Natural killer cell treated with Interleukin-12 subunit alpha and Interleukin-12 subunit beta and Interleukin-15 and Interleukin-18, amount 100 ng/mL, for 72 hours (primary cell): ENCODE measurements at regions not wholly inside any gene's neighbourhood (a gene's known extent, or its start where the extent isn't known, plus 50 kb on each side); places are given as distances from the start of the nearest gene placed in this dataset.

Experiments used
- ATAC-seq, 2 donors: fragments of 150-1000 bp; cut with Tn5 transposase in 1 of 2; sonication (Bioruptor Pico), chemical (Tn5 transposase) in 1 of 2; 2 replicates each; pipeline ENCODE4 v1.10.0; 2021
- DNase-seq: peaks from one replicate; pipeline ENCODE4 v3.0.0; 2022; ENCODE audit warnings: low spot score
- H3K27ac Mint-ChIP-seq, 2 donors: 1 replicate in 1 of 2; 2 replicates in 1 of 2; pipeline ENCODE4 v1.8.0; 2022; ENCODE audit warnings: mixed read lengths in 2 of 2, mild to moderate bottlenecking in 1 of 2, moderate library complexity in 1 of 2
- H3K27me3 Mint-ChIP-seq, 2 donors: 1 replicate in 1 of 2; 2 replicates in 1 of 2; pipeline ENCODE4 v1.8.0; 2022; ENCODE audit warnings: mixed read lengths in 2 of 2
- H3K36me3 Mint-ChIP-seq: one replicate; pipeline ENCODE4 v1.8.0; 2022; ENCODE audit warnings: mixed read lengths
- H3K4me1 Mint-ChIP-seq, 2 donors: 1 replicate in 1 of 2; 2 replicates in 1 of 2; pipeline ENCODE4 v1.8.0; 2022; ENCODE audit warnings: low read depth in 2 of 2, mixed read lengths in 2 of 2, mild to moderate bottlenecking in 1 of 2
- H3K4me3 Mint-ChIP-seq: one replicate; pipeline ENCODE4 v1.8.0; 2022; ENCODE audit warnings: mixed read lengths
- H3K9me3 Mint-ChIP-seq: 2 replicates; pipeline ENCODE4 v1.8.0; 2022; ENCODE audit warnings: mixed read lengths

DNA sequence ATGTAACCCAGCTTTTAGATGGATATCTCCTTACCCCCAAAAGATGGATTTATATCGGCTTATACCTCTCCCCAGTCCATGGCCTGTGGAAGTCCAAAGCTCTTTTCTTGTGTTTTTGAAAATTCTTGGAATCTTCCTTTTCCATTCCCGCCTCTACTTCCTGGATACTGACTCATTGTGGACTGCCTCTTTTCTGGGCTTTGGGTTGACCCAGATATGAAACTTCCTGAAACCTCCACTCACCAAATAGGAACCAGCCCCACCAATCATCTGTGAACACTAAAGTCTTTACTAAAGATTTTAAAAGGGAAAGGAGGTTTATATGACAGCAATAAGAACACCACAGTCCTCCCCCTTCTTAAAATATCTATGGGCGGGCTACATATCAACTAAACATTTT is 163.4 kb upstream of the SYN3 start:
- no peaks in the 10 kb centered on the region for H3K9me3 Mint-ChIP-seq
- H3K4me1 Mint-ChIP-seq = no peaks in the 10 kb centered on the region
- H3K4me3 Mint-ChIP-seq = no peak overlapping the region
- H3K27me3 Mint-ChIP-seq = peaks cover 2 to 11% of the 10 kb centered on the region in 2 donors
- H3K27ac Mint-ChIP-seq = no peak overlapping the region
- H3K36me3 Mint-ChIP-seq = no peaks in the 10 kb centered on the region
- ATAC-seq (no peak), DNase-seq (no peak)

GRCh38 chr22:33220476-33221080 is 162.4 kb upstream of the SYN3 start:
- Mint-ChIP-seq H3K4me3 (no peak overlapping the region), H3K27ac (no peak overlapping the region), H3K27me3 (peaks cover 2 to 6% of the 10 kb centered on the region in 2 donors), H3K9me3 (no peaks in the 10 kb centered on the region), H3K36me3 (no peaks in the 10 kb centered on the region), H3K4me1 (no peaks in the 10 kb centered on the region)
- ATAC-seq (no peak), DNase-seq (no peak)

- Mint-ChIP-seq H3K4me1 (no peaks in the 10 kb centered on the region), H3K9me3 (no peaks in the 10 kb centered on the region)
Observed at GRCh38 chr22:33219648-33220384, 161.6 kb upstream of the SYN3 start.

DNA sequence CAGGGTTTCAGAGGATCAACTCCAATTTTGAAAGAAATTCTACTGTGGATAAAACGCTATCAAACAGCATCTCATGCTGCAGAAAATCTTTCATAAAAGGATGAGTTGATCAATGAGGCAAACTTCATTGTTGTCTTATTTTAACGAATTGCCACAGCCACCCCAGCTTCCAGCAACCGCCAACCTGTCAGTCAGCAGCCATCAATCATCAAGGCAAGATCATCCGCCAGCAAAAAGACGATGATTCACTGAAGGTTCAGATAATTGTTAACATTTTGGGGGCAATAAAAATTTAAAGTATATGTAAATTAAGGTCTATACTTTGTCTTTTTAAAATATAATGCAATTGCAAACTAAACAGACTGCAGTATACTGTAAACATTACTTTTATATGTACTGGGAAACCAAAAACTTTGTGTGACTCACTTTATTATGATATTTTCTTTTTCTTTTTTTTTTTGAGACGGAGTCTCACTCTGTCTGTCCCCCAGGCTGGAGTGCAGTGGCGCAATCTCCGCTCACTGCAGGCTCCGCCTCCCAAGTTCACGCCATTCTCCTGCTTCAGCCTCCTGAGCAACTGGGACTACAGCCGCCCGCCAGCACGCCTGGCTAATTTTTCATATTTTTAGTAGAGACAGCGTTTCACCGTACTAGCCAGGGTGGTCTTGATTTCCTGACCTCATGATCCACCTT is 155.3 kb upstream of the SYN3 start:
- no peaks in the 10 kb centered on the region for H3K36me3 Mint-ChIP-seq
- no peak overlapping the region for H3K27ac Mint-ChIP-seq
- H3K9me3 Mint-ChIP-seq = no peaks in the 10 kb centered on the region
- no peak overlapping the region for H3K4me3 Mint-ChIP-seq
- DNase-seq (no peak), ATAC-seq (no peak)
- H3K27me3 Mint-ChIP-seq = peaks cover 7 to 25% of the 10 kb centered on the region in 2 donors
- no peaks in the 10 kb centered on the region for H3K4me1 Mint-ChIP-seq

More at GRCh38 chr22:33219648-33220384, 161.6 kb upstream of the SYN3 start:
- no peak for ATAC-seq
- Mint-ChIP-seq H3K36me3 (no peaks in the 10 kb centered on the region), H3K27me3 (peaks cover 2 to 6% of the 10 kb centered on the region in 2 donors), H3K4me3 (no peak overlapping the region), H3K27ac (no peak overlapping the region)
- DNase-seq = no peak

DNA sequence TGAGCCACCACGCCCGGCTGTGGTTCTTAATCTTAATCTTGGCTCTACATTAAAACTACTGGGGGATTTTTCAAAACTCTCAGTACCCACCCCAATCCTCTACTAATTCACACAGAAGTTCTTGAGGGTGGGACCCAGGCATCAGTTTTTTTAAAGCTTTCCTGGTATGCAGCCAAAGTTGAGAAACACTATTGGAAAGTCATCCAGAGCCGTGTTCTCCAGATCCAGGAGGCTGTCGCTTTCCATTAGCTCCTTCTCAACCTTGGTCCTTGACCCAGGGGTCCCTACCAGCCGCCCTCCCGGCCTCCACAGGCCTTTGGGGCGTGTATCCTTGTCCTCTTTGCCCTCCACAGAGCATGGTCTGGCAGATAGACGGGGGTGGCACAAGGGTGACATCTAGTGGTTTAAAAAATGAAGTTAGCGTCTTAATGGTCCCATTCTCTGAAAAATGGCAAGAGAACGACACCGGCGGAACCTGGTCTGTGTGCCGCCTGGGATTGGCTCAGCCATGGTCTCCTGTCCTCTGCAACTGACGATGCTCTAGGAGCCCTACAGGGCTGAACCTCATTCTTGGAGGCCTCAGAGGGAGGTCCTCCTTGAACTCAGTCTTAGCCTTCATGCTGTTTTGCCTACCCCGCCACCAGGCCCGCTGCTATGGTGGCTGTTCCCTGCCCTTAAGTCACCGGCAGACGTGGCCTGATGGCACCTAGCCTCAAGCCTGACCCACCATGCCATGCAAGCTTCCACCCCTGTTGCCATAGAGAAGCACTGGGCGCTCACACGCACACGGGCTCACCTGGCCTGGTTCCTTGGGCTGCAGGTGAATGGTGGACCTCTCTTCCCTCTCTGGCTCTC is 152.0 kb upstream of the SYN3 start:
- H3K9me3 Mint-ChIP-seq = no peaks in the 10 kb centered on the region
- no peaks in the 10 kb centered on the region for H3K36me3 Mint-ChIP-seq
- no peak for ATAC-seq
- H3K27ac Mint-ChIP-seq = no peak overlapping the region
- peaks cover 14 to 33% of the 10 kb centered on the region in 2 donors for H3K27me3 Mint-ChIP-seq
- no peak for DNase-seq
- no peaks in the 10 kb centered on the region for H3K4me1 Mint-ChIP-seq
- no peak overlapping the region for H3K4me3 Mint-ChIP-seq

DNA sequence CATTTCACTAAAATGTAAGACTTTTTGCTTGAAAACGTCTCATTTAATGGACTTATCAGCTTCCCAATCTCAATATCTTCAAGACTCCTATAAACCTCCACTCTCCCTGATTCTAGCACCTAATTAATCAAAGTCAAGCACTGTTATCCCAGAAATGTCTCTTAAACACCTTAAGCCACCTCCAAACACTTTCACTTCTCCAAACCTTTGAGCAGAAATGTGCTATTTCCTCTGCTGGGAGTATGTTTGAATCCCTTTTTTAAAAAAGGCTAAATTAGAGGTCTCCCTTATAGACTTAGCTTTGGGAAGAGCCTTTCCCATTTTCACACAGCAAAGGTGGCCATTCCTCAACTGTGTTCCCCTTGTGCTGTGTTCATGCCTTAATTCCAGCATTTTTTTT is 146.2 kb upstream of the SYN3 start:
- ATAC-seq = no peak

DNA sequence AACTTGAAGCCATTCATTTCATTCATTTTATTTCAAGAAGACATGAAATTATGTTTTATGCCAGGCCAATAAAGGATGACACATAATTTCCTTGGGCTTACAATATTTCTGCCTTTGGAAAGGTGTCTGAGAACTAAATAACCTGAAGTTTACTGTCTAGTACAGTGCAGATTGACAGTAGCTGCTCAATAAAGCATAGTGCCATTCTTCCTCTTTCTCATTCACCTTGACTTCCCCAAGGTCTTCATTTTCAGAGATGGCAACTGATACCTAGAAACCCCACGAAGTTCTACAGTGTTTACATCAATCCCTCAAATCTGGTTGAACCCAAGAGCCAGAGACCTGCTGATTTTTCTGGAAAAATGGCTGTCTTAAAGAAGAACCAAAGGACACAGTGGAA is 144.3 kb upstream of the SYN3 start:
- DNase-seq (no peak), ATAC-seq (no peak)
- H3K27me3 Mint-ChIP-seq = peaks cover 21 to 26% of the 10 kb centered on the region in 2 donors
- no peaks in the 10 kb centered on the region for H3K4me1 Mint-ChIP-seq
- no peaks in the 10 kb centered on the region for H3K9me3 Mint-ChIP-seq
- no peak overlapping the region for H3K27ac Mint-ChIP-seq
- H3K36me3 Mint-ChIP-seq = no peaks in the 10 kb centered on the region
- H3K4me3 Mint-ChIP-seq = no peak overlapping the region

More for the DNA sequence above, 146.2 kb upstream of the SYN3 start:
- Mint-ChIP-seq H3K27me3 (peaks cover 23 to 41% of the 10 kb centered on the region in 2 donors), H3K36me3 (no peaks in the 10 kb centered on the region), H3K4me3 (no peak overlapping the region), H3K9me3 (no peaks in the 10 kb centered on the region), H3K4me1 (no peaks in the 10 kb centered on the region), H3K27ac (no peak overlapping the region)
- DNase-seq = no peak

DNA sequence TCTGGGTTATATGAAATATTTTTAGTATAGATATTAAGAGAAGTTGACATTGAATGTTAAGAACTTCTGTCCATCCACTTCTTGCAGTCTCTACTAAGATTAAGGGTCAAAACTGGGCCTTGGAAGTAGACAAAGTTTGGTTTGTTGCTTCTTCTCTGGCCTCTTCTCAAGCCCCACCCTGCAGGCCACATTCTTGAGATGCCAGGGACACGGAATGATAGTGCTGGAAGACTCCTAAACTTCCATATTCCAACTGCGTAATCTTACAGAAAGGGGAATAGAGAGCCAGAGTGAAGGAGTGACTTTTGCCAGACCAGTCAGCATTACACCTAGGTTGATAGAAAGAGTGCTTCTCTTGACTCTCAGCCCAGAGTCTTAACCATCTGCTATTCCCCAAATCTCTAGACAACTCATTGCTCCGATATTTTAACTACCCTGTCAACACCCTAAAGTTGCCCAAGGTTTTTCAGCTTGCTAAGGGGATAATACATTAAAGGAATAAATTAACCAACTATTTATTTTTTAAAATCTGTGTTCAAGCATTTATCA is 136.4 kb upstream of the SYN3 start:
- no peak for DNase-seq
- peaks cover 13 to 17% of the 10 kb centered on the region in 2 donors for H3K27me3 Mint-ChIP-seq
- H3K36me3 Mint-ChIP-seq = no peaks in the 10 kb centered on the region
- no peaks in the 10 kb centered on the region for H3K4me1 Mint-ChIP-seq
- H3K27ac Mint-ChIP-seq = no peak overlapping the region
- no peak overlapping the region for H3K4me3 Mint-ChIP-seq
- H3K9me3 Mint-ChIP-seq = no peaks in the 10 kb centered on the region
- no peak for ATAC-seq

DNA sequence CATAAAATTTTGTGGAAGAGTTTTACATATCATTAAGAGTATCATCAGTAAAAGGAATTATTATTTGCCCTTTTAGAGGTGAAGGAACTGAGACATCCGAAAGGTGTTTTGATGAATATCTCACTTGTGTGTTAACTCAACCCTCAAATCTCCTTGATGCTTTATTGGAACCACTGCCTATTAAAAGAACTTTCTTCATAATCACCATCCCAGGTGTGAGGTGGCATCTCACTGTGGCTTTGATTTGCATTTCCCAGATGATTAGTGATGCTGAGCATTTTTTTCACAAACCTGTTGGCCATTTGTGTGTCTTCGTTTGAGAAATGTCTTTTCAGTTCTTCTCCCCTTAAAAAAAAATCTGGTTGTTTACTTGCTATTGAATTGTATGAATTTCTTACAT is 134.0 kb upstream of the SYN3 start:
- no peak overlapping the region for H3K27ac Mint-ChIP-seq
- no peaks in the 10 kb centered on the region for H3K4me1 Mint-ChIP-seq
- no peak overlapping the region for H3K4me3 Mint-ChIP-seq
- no peaks in the 10 kb centered on the region for H3K9me3 Mint-ChIP-seq
- no peak for ATAC-seq
- no peak for DNase-seq
- H3K27me3 Mint-ChIP-seq = peaks cover 17 to 19% of the 10 kb centered on the region in 2 donors
- H3K36me3 Mint-ChIP-seq = no peaks in the 10 kb centered on the region

GRCh38 chr22:33188326-33188725 is 130.1 kb upstream of the SYN3 start:
- no peak overlapping the region for H3K27ac Mint-ChIP-seq
- DNase-seq = no peak
- H3K27me3 Mint-ChIP-seq = peaks cover 15 to 19% of the 10 kb centered on the region in 2 donors
- no peaks in the 10 kb centered on the region for H3K9me3 Mint-ChIP-seq
- H3K36me3 Mint-ChIP-seq = no peaks in the 10 kb centered on the region
- H3K4me3 Mint-ChIP-seq = no peak overlapping the region
- no peaks in the 10 kb centered on the region for H3K4me1 Mint-ChIP-seq
- ATAC-seq = no peak

DNA sequence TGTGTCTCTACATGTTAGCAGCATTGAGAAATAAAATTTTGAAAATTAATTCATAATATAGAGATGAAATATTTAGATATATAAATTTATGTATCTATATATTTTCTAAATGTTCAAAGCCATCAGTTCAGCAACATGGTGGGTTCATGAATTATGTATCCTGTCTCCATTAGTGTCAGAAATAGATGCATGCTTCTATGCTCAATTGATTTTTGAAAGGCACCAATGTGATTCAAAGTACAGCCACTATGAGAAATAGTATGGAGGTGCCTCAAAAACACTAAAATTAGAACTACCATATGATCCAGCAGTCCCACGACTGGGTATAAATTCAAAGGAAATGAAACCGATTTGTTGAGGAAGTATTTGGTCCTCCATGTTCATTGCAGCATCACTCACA is 128.6 kb upstream of the SYN3 start:
- Mint-ChIP-seq H3K9me3 (peaks cover 3% of the 10 kb centered on the region), H3K27me3 (peaks cover 5 to 17% of the 10 kb centered on the region in 2 donors), H3K4me1 (no peaks in the 10 kb centered on the region), H3K36me3 (no peaks in the 10 kb centered on the region), H3K4me3 (no peak overlapping the region), H3K27ac (no peak overlapping the region)
- DNase-seq (no peak), ATAC-seq (no peak)

DNA sequence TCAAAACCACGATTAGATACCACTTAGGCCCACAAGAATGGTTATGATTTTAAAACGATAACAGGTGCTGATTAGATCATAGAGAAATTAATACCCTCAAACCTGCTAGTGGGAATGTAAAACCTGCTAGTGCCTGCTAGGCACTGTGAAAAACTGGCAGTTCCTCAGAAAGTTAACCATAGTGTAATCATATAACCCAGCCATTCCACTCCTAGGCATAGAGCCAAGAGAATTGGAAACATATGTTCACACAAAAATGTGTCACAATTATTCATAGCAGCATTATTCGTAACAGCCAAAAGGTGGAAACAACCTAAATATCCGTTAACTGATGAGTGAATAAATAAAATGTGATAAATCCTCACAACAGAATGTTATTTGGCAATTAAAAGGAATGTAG is 122.2 kb upstream of the SYN3 start:
- Mint-ChIP-seq H3K27ac (no peak overlapping the region), H3K4me1 (no peaks in the 10 kb centered on the region), H3K9me3 (peaks cover 3% of the 10 kb centered on the region), H3K36me3 (no peaks in the 10 kb centered on the region), H3K4me3 (no peak overlapping the region), H3K27me3 (peaks cover 4 to 10% of the 10 kb centered on the region in 2 donors)
- no peak for DNase-seq
- no peak for ATAC-seq

DNA sequence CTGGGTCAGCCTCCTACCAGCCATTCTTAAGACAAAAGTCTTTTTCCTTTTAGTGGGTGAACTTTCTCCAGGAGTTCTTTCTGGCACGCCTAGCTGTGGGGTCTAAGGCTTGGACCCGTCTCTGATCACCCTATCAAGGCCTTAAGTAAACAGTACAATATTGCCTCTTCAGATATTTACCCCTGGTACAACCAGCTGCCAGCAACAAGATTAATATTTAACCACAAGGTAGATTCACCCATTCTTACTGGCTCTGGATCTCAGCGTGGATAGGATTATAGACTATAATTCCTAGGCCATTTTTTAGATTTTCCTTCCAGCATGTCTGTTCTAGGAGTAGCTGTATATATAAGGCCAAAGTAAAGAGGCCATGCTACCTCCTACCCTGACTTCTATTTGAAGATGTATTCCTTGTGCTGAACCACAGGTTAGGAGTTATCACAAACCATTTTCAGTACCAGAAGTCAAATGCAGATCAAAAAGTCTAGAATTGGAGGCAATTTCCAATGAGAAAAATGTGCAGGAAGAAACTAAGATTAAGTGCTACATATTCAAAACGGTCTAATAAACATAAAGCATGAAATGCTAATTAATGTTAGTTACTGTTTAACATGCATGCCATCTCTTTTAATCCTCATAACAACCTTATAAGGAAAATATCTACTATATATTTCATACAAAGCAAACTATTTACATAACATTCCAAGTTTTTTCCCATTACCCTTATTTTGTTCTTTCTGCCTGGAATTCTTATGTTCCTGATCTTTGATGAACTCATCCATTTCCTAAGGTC is 110.0 kb upstream of the SYN3 start:
- Mint-ChIP-seq H3K4me1 (no peaks in the 10 kb centered on the region), H3K36me3 (no peaks in the 10 kb centered on the region), H3K27ac (no peak overlapping the region), H3K4me3 (no peak overlapping the region), H3K9me3 (peaks cover 8% of the 10 kb centered on the region), H3K27me3 (peaks cover 6 to 10% of the 10 kb centered on the region in 2 donors)
- DNase-seq = no peak
- ATAC-seq = no peak
